Large intestine (tissue), 3 donors: ENCODE measurements at regions not wholly inside any gene's neighbourhood (a gene's known extent, or its start where the extent isn't known, plus 50 kb on each side); places are given as distances from the start of the nearest gene placed in this dataset.
"Not testable (repeated sequence)": the region's sequence is repeated elsewhere in the genome, so short reads cannot be mapped to it uniquely, and the experiment has no call there.

ENCODE experiments used
- DNase-seq, 2 donors: peaks; one replicate each; pipeline versions ENCODE4 v3.0.0 to v3.0.0-alpha.2; 2013
- H3K27ac ChIP-seq: one replicate; pipeline ENCODE4 v1.5.1; 2013; ENCODE audit warnings: low read length
- H3K27me3 ChIP-seq: 2 replicates; pipeline ENCODE4 v1.6.1; 2013; ENCODE audit warnings: low read length; ENCODE audit not compliant: control insufficient read depth, insufficient read depth
- H3K36me3 ChIP-seq: 2 replicates; pipeline ENCODE4 v1.6.1; 2013; ENCODE audit warnings: low read length; ENCODE audit not compliant: control insufficient read depth, insufficient read depth
- H3K4me1 ChIP-seq: one replicate; pipeline ENCODE4 v1.6.1; 2013; ENCODE audit warnings: low read length; ENCODE audit not compliant: control insufficient read depth, insufficient read depth
- H3K4me3 ChIP-seq: one replicate; pipeline ENCODE4 v1.5.1; 2013; ENCODE audit warnings: low read length
- H3K9me3 ChIP-seq: one replicate; pipeline ENCODE4 v1.6.1; 2013; ENCODE audit warnings: mild to moderate bottlenecking, low read depth, low read length, moderate library complexity; ENCODE audit not compliant: control insufficient read depth
- whole genome bisulfite sequencing: methylation state at CpG from one replicate; pipeline ENCODE4 v1.1.5; 2013; ENCODE audit warnings: low lambda C conversion rate; ENCODE audit not compliant: insufficient coverage; 5-methylcytosine and 5-hydroxymethylcytosine counted together

DNA sequence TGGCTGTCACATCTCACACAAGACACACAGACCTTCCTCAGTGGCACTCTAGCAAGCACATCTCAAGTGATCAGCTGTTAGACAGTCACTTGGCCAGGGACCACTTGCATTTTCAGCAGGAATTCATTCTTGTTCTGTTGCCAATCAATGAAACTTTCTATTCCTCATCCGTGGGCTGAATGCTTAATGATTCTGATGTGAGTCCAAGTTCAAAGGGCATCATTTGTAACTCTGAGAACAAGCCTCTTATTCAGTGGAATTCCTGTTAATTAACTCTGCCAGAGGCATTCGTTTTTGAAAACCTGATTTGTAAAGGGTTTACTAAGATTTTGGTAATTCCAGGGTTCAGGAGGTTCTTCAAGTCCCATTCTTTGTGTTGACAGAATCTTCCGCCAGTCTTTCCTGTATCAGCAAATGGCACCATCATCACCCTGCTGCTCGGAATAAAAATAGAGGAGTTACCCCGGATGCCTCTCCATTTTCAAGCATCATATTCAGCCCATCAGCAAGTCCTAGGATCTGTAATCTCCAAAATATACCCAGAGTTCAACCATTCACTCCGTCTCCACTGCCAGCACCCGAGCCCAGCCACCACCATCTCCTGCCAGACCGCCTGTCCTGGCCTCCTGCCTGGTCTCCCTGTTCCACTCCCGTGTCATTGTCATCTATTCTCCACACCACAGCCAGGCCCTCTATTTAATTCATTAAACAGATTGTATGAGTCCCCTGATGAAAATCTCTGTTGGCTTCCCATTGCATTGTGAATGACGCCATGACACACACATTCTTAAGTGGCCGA, 473.4 kb downstream of the AACS start:
- no peak overlapping the region for H3K4me3 ChIP-seq
- WGBS: 40% methylated on average over 1 of the region's 11 CpGs
- no peaks in the 10 kb centered on the region for H3K9me3 ChIP-seq
- no peak overlapping the region for H3K27ac ChIP-seq
- H3K36me3 ChIP-seq: no peaks in the 10 kb centered on the region
- DNase-seq: no peak
- H3K4me1 ChIP-seq: no peaks in the 10 kb centered on the region
- H3K27me3 ChIP-seq: no peaks in the 10 kb centered on the region

DNA sequence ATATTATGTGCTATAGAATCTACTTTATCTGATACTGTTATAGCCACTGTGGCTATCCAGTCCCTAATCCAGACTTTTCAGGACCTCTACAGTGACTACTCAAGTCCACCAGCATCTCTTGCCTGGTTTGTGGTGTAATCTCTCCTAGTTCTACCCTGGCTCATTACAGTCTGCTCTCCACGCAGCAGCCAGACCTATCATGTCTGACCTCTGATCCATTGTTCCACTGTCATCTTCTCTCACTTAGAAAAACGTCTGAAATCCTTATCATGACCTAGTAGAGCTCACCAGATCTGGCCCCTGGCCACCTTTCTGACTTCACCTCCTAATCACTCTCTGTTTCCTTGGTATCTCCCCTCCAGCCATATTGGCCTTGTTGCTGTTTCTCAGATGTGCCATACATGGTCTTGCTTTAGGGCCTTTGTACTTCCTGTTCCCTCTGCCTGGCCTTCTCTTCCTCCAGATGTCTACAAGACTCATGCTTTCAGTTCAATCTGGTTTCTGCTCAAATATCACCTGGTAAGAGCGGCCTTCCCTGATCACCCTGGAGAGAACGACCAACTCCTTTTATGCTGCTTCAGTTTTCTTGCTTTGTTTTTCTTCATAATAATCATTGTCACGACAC, 475.5 kb downstream of the AACS start:
- no peak for DNase-seq
- Histone ChIP-seq H3K4me3 (no peak overlapping the region), H3K27me3 (no peaks in the 10 kb centered on the region), H3K9me3 (no peaks in the 10 kb centered on the region), H3K4me1 (no peaks in the 10 kb centered on the region), H3K36me3 (no peaks in the 10 kb centered on the region), H3K27ac (no peak overlapping the region)
- 63% methylated on average over 2 of the region's 5 CpGs for WGBS

DNA sequence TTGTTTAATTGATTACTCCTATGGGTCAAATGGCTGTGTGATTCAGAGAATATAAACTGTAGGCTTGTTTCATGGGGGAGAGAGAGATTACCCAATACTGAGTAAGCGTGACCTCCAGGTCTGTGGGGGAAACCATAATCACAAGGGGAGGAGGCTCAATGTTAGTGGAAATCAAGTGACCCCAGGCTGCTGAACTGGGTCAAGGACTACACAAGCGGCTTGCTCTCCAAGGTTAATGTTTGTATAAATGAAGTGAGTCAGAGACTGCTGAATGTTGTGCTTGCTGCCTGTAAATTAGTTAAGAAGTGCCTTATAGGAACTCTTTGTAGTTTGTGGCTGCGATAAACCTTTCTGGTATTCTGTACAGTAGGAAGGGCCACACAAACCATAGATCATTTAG, 479.7 kb downstream of the AACS start:
- Histone ChIP-seq H3K27me3 (no peaks in the 10 kb centered on the region), H3K4me3 (no peak overlapping the region), H3K4me1 (no peaks in the 10 kb centered on the region), H3K9me3 (no peaks in the 10 kb centered on the region), H3K36me3 (no peaks in the 10 kb centered on the region), H3K27ac (no peak overlapping the region)
- no peak for DNase-seq
- no CpG with 5 or more reads among the region's 3 CpGs for WGBS

DNA sequence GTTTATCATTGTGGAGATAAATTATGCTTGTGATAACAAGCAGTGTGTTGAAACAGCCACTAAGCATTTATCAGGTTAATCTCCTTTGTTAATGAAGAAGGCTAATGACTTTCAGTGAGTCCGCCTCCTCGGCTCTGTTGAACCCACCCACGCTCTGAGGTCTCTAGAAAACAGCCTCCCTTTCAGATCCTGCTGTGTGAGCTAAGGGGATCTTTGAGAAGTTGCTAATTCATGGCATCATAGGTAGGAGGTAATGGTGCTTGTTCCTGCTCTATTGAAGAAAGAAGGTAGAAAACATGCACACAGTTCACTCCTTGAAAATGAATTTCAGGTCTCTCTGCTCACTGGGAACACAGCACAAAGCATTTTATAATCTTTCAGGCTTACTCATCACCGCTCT, 483.9 kb downstream of the AACS start:
- Histone ChIP-seq H3K36me3 (no peaks in the 10 kb centered on the region), H3K27ac (no peak overlapping the region), H3K9me3 (no peaks in the 10 kb centered on the region), H3K27me3 (no peaks in the 10 kb centered on the region), H3K4me1 (no peaks in the 10 kb centered on the region), H3K4me3 (no peak overlapping the region)
- DNase-seq: no peak
- WGBS: no CpG with 5 or more reads among the region's 4 CpGs

DNA sequence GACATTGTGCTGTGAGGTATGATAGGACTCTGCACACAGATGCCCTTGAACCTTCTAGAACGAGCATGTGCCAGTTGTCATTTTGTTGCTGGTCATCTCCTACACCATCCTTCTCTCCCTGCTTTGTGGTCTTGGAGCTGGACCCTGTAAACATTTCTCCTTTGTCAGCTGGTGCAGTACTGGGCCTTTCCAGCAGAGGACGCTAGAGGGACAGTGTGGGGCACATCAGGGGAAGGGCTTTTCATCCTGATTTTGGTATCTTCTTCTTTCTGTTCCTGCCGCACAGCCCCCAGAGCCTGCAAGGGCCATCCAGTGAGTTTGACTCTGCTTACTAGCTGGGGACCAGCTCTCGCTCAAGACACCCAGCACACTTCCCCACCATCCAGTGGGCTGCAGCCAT, 484.6 kb downstream of the AACS start:
- Histone ChIP-seq H3K4me1 (no peaks in the 10 kb centered on the region), H3K36me3 (no peaks in the 10 kb centered on the region), H3K27ac (no peak overlapping the region), H3K4me3 (no peak overlapping the region), H3K9me3 (no peaks in the 10 kb centered on the region), H3K27me3 (no peaks in the 10 kb centered on the region)
- DNase-seq: no peak
- no CpG with 5 or more reads among the region's 4 CpGs for WGBS

DNA sequence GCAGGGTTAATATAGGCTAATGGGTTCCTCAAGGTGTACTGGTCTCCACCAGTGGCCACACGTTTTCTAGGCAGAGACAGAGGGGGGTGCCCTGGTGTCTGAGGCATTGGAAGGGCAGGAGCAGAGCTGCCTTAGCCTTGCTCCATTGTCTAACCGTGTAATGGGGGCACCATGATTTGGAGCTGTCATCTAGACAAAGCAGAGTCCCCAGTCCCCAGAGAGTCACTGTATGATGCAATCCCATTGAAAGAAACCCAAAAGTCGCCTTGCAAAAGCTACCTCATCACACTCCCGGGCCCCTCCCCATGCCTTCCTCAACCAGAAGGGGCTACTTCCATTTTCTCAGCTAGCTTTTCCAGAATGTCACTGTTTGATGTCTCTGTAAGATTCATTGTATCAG, 487.1 kb downstream of the AACS start:
- H3K27ac ChIP-seq: no peak overlapping the region
- no peak overlapping the region for H3K4me3 ChIP-seq
- WGBS: no CpG with 5 or more reads among the region's 4 CpGs
- H3K36me3 ChIP-seq: no peaks in the 10 kb centered on the region
- DNase-seq: no peak
- H3K27me3 ChIP-seq: no peaks in the 10 kb centered on the region
- H3K4me1 ChIP-seq: no peaks in the 10 kb centered on the region
- H3K9me3 ChIP-seq: no peaks in the 10 kb centered on the region

DNA sequence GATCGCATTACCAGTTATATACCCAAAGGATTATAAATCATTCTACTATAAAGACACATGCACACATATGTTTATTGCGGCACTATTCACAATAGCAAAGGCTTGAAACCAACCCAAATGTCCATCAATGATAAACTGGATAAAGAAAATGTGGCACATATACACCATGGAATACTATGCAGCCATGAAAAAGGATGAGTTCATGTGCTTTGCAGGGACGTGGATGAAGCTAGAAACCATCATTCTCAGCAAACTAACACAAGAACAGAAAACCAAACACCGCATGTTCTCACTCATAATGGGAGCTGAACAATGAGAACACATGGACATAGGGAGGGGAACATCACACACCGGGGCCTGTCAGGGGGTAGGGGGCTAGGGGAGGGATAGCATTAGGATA, 495.8 kb downstream of the AACS start:
- not testable (repeated sequence) for H3K27me3 ChIP-seq, H3K4me3 ChIP-seq, H3K9me3 ChIP-seq, H3K36me3 ChIP-seq, H3K4me1 ChIP-seq, H3K27ac ChIP-seq, DNase-seq
- no CpG with 5 or more reads among the region's 5 CpGs for WGBS

DNA sequence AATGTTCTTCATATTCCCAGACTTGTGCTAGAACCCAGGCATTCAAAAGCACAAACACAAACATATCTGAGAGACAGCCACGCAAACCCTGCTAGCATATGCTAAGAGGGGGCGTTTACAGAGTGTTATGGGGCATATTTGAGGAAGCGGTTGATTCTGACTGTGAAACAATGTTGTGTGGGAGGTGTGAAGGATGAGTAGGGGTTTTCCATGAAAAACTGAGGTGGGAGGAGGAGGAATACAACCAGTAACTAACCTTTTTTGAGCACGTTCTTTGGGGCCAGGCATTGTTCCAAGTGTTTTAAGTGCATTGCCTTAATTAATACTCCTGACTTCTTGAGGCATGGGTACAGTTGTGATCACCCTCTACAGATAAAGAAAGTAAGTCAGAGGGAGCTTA, 499.5 kb downstream of the AACS start:
- Histone ChIP-seq H3K9me3 (peaks cover 5% of the 10 kb centered on the region), H3K4me3 (no peak overlapping the region), H3K27me3 (no peaks in the 10 kb centered on the region), H3K4me1 (no peaks in the 10 kb centered on the region), H3K27ac (no peak overlapping the region), H3K36me3 (no peaks in the 10 kb centered on the region)
- WGBS: no CpG with 5 or more reads among the region's 4 CpGs
- DNase-seq: no peak

DNA sequence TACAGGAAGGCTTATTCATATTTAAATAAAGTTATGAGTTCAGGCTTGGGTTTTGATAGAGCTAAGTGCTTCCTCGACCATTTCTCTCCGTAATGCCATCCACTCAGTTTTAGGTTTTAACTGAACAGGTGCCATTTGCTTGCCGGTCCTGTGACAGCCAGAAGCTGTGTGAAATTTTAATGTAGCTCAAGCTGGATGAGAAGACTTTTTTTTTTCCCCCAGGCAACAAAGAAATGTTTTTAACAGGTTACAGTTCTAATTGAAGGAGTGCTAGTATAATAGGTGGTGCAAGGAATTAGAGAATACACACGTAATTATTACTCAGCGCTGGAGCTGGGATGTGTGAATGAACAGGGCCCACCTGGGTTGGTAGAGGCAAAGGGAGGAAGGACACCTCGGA, 502.3 kb downstream of the AACS start:
- 80% methylated on average over 1 of the region's 6 CpGs for WGBS
- Histone ChIP-seq H3K36me3 (no peaks in the 10 kb centered on the region), H3K27me3 (no peaks in the 10 kb centered on the region), H3K27ac (no peak overlapping the region), H3K9me3 (peaks cover 5% of the 10 kb centered on the region), H3K4me1 (no peaks in the 10 kb centered on the region), H3K4me3 (no peak overlapping the region)
- no peak for DNase-seq

DNA sequence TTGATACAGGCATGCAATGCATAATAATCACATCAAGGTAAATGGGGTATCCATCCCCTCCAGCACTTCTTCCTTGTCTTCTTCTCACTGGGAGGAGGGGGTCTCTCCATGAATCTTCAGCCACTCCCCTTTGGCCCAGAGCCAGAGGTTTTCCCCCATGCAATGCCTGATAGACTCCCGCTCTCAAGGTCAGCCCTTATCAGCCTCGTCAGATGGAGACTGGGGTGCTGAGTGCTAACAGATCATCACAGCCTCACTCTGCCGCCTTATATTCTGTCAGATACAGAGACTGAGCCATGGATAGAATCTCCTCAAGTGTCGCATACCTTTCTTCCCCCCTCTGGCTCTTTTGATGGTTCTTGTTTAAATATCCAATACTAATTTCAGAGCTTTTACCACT, 503.1 kb downstream of the AACS start:
- H3K4me1 ChIP-seq: no peaks in the 10 kb centered on the region
- no peaks in the 10 kb centered on the region for H3K36me3 ChIP-seq
- no peaks in the 10 kb centered on the region for H3K27me3 ChIP-seq
- H3K9me3 ChIP-seq: peaks cover 5% of the 10 kb centered on the region
- no peak overlapping the region for H3K4me3 ChIP-seq
- 48% methylated on average over 2 of the region's 4 CpGs for WGBS
- no peak overlapping the region for H3K27ac ChIP-seq
- DNase-seq: no peak

DNA sequence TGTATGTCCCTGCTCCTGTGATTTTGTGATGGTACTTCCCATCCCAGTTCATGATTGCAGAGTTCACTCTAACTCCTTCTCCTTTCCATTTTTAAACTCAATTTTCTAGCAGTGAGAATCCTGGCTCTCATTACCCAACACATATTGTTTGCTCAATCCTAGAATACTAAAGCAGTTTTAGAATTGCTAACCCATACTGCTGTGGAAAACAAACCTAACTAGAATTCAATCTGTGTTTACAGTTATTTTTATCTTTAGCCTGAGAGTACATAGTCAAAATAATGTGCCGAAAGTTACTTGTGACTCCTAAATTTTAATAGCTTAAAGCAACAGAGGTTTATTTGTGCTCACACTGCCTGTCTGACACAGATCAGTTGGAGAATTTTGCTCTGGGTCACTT, 508.0 kb downstream of the AACS start:
- Histone ChIP-seq H3K4me1 (no peaks in the 10 kb centered on the region), H3K27me3 (no peaks in the 10 kb centered on the region), H3K36me3 (no peaks in the 10 kb centered on the region), H3K9me3 (no peaks in the 10 kb centered on the region), H3K4me3 (no peak overlapping the region), H3K27ac (no peak overlapping the region)
- WGBS: no CpG with 5 or more reads among the region's 1 CpG
- DNase-seq: no peak
